Thoracic aorta (tissue), 2 donors: ENCODE measurements at regions not wholly inside any gene's neighbourhood (a gene's known extent, or its start where the extent isn't known, plus 50 kb on each side); places are given as distances from the start of the nearest gene placed in this dataset.

ENCODE experiments used
- ATAC-seq: fragments of 150-250 bp; one replicate; pipeline ENCODE4 v1.8.0; 2017; ENCODE audit warnings: low read depth; ENCODE audit not compliant: insufficient number of reproducible peaks, low FRiP score
- DNase-seq: peaks from one replicate; pipeline ENCODE4 v3.0.0-alpha.2; 2020; ENCODE audit warnings: low spot score
- H3K27ac ChIP-seq, 2 donors: fragments of 200-600 bp; sonication (generic); 1 replicate in 1 of 2; 2 replicates in 1 of 2; pipeline ENCODE4 v1.5.1; 2016; ENCODE audit warnings: mild to moderate bottlenecking in 2 of 2, moderate library complexity in 2 of 2
- H3K27me3 ChIP-seq: fragments of 200-600 bp; sonication (generic); replicated peaks from 2 replicates; pipeline ENCODE4 v1.6.0; 2016; ENCODE audit warnings: mild to moderate bottlenecking; ENCODE audit not compliant: insufficient read depth
- H3K36me3 ChIP-seq: fragments of 200-600 bp; sonication (generic); one replicate; pipeline ENCODE4 v1.5.1; 2016
- H3K4me1 ChIP-seq, 2 donors: fragments of 200-600 bp; sonication (generic); 1 replicate in 1 of 2; 2 replicates in 1 of 2; pipeline versions ENCODE4 v1.5.1 to v1.6.0; 2016; ENCODE audit warnings: low read depth in 2 of 2, mild to moderate bottlenecking in 1 of 2; ENCODE audit not compliant: control insufficient read depth in 1 of 2
- H3K4me3 ChIP-seq: fragments of 200-600 bp; sonication (generic); 2 replicates; pipeline ENCODE4 v1.5.1; 2016; ENCODE audit warnings: mild to moderate bottlenecking
- H3K9me3 ChIP-seq: fragments of 200-600 bp; sonication (generic); 2 replicates; pipeline ENCODE4 v1.5.1; 2016
- CTCF ChIP-seq: fragments of 200-600 bp; sonication (generic); IDR thresholded peaks from one replicate; pipeline ENCODE4 v1.5.1; 2019; ENCODE audit warnings: antibody characterized with exemption

GRCh38 chr10:123564631-123565030, 101.5 kb upstream of the GPR26 start:
- Histone ChIP-seq H3K27ac (no peak overlapping the region), H3K4me3 (no peak overlapping the region), H3K4me1 (no peaks in the 10 kb centered on the region), H3K36me3 (no peaks in the 10 kb centered on the region), H3K27me3 (no peaks in the 10 kb centered on the region), H3K9me3 (no peaks in the 10 kb centered on the region)
- TF ChIP-seq CTCF: no peak
- no peak for ATAC-seq
- DNase-seq: no peak

GRCh38 chr10:123565691-123566660, 100.2 kb upstream of the GPR26 start:
- Histone ChIP-seq H3K36me3 (no peaks in the 10 kb centered on the region), H3K27me3 (no peaks in the 10 kb centered on the region), H3K4me3 (no peak overlapping the region), H3K4me1 (no peaks in the 10 kb centered on the region), H3K27ac (no peak overlapping the region), H3K9me3 (no peaks in the 10 kb centered on the region)
- ATAC-seq (no peak), DNase-seq (no peak)
- no peak for TF ChIP-seq CTCF

DNA sequence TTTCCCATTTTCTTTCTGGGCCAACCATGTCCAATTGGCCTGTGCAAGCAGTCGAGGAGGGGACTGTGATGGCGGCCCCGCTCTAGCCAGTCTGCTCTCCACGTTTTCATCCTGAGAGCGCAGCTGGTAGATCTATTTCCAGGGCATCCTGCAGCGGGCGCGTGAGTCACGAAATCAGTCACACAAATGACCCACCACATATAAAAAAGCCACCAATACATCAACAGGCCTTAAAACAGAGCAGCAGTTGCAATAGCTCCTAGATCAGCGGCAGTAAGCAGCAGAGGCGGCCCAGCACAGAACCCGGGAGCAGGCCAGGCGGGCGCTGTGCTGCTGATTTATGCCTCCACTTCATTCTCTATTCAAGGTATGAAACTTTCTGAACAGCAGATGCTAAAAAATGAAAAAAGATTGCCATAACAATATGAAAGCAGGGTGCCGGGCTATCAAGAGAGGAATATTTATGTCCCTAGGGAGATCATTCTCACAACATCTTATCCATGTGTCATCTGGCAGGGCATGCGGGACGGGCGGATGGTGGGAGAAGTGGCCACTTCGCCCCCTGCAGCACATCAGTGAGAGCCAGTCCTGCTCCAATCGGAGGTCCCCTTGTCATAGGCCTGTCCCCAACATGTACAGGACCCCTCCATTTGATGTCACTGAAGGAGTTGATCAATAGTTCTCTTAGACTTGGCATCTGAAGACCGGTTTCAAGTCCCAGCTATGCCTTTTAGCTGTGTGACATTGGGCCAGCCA, 98.0 kb upstream of the GPR26 start:
- H3K36me3 ChIP-seq: no peaks in the 10 kb centered on the region
- DNase-seq (no peak), ATAC-seq (no peak)
- no peak overlapping the region for H3K4me3 ChIP-seq
- no peak for TF ChIP-seq CTCF
- H3K4me1 ChIP-seq: no peaks in the 10 kb centered on the region
- H3K27ac ChIP-seq: no peak overlapping the region
- no peaks in the 10 kb centered on the region for H3K9me3 ChIP-seq
- H3K27me3 ChIP-seq: no peaks in the 10 kb centered on the region

DNA sequence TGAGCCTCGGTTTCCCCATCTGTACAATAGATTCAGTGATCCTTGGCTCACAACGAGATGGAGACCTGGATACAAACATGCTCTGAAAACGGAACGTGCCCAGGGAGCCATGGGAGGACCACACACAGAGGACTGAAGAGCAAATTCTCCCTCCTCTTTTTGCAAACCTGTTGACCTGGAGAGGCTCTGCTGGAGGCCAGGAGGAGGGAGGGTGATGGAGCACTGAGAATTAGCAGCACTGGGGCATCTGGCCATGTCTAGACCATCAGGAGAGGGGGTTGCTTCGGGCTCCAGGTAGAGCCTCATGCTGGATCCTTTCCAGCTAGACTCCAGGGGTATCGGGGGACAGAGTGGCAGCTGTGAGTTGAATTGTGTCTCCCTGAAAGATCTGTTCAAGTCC, 97.4 kb upstream of the GPR26 start:
- no peaks in the 10 kb centered on the region for H3K4me1 ChIP-seq
- no peaks in the 10 kb centered on the region for H3K27me3 ChIP-seq
- TF ChIP-seq CTCF: no peak
- no peak overlapping the region for H3K27ac ChIP-seq
- H3K36me3 ChIP-seq: no peaks in the 10 kb centered on the region
- H3K9me3 ChIP-seq: no peaks in the 10 kb centered on the region
- ATAC-seq: no peak
- DNase-seq: no peak
- H3K4me3 ChIP-seq: no peak overlapping the region

DNA sequence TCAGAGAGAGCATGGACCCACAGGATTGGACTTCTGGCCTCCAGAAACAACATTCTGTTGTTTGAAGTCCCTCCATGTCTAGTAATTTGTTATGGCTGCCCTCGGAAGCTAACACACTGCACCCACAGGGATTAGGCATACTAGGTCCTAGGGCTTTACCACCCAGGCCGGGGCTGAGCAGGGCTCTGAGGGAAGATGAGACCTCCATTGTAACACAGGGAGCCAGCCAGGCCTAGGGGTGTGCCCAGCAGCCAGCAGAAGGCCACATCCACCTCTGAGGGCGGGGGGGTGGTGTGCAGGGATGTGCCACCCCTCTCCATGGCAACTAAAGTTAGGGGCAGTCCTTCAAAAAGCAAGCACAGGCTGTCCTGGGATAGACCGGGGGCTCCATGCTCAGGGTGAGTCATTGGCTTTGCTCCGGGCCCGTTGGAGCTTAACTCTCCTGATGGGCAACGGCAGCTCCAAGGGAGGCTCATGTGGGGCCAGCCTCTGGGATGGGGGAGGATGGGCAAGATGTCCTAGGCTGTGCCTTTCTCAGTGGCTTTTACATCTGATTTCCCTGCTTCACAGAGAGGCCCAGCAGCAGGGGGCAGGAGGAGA, 96.6 kb upstream of the GPR26 start:
- Histone ChIP-seq H3K4me1 (no peaks in the 10 kb centered on the region), H3K9me3 (no peaks in the 10 kb centered on the region), H3K27me3 (no peaks in the 10 kb centered on the region), H3K36me3 (no peaks in the 10 kb centered on the region), H3K27ac (no peak overlapping the region), H3K4me3 (no peak overlapping the region)
- TF ChIP-seq CTCF: no peak
- ATAC-seq: no peak
- DNase-seq: no peak
